Endothelial cell of umbilical vein (primary cell): ENCODE measurements at regions not wholly inside any gene's neighbourhood (a gene's known extent, or its start where the extent isn't known, plus 50 kb on each side); places are given as distances from the start of the nearest gene placed in this dataset.

ENCODE experiments used
- CTCF ChIP-seq, 2 donors: IDR thresholded peaks; 1 replicate in 1 of 2; 2 replicates in 1 of 2; pipeline ENCODE4 v1.5.1; 2011; ENCODE audit warnings: low read length in 2 of 2, mild to moderate bottlenecking in 2 of 2, moderate library complexity in 2 of 2, control low read depth in 1 of 2, inconsistent platforms in 1 of 2, low read depth in 1 of 2; ENCODE audit not compliant: insufficient read depth in 1 of 2; ENCODE audit errors: extremely low read depth in 1 of 2
- GATA2 ChIP-seq: IDR thresholded peaks from 2 replicates; pipeline ENCODE4 v1.7.0; 2011; ENCODE audit warnings: low read depth, mild to moderate bottlenecking, moderate library complexity, mixed read lengths, low read length; ENCODE audit not compliant: insufficient read length, insufficient read depth
- JUN ChIP-seq: IDR thresholded peaks from 2 replicates; pipeline ENCODE4 v1.6.1; 2011; ENCODE audit warnings: borderline replicate concordance, low read depth; ENCODE audit not compliant: insufficient read length, insufficient read depth
- POLR2A ChIP-seq: IDR thresholded peaks from 2 replicates; pipeline ENCODE4 v1.6.1; 2012; ENCODE audit warnings: low read depth, mild to moderate bottlenecking, control low read depth, low read length
- POLR2AphosphoS5 ChIP-seq: IDR thresholded peaks from 2 replicates; pipeline ENCODE4 v1.6.1; 2012; ENCODE audit warnings: low read depth, mild to moderate bottlenecking, control low read depth, low read length, moderate library complexity; ENCODE audit not compliant: insufficient read depth

- TF ChIP-seq CTCF (IDR thresholded peaks at IDR 0.05; ENCODE audit: extremely low read depth in 1 of 2, insufficient read depth in 1 of 2, low read depth in 1 of 2, low read length in 2 of 2) (no peak), POLR2A (no peak), POLR2AphosphoS5 (no peak), JUN (no peak), GATA2 (no peak)
Observed at GRCh38 chr3:18987070-18987469, 161.2 kb upstream of the KCNH8 start.
